Muscle of back (tissue), 3 donors: ENCODE measurements at regions not wholly inside any gene's neighbourhood (a gene's known extent, or its start where the extent isn't known, plus 50 kb on each side); places are given as distances from the start of the nearest gene placed in this dataset.
A peak's percentile ranks its signal among the peaks of the same experiment; 100 is the strongest.

Experiments
- DNase-seq, 3 donors: peaks; one replicate each; pipeline versions ENCODE4 v3.0.0 to v3.0.0-alpha.2; 2013

DNA sequence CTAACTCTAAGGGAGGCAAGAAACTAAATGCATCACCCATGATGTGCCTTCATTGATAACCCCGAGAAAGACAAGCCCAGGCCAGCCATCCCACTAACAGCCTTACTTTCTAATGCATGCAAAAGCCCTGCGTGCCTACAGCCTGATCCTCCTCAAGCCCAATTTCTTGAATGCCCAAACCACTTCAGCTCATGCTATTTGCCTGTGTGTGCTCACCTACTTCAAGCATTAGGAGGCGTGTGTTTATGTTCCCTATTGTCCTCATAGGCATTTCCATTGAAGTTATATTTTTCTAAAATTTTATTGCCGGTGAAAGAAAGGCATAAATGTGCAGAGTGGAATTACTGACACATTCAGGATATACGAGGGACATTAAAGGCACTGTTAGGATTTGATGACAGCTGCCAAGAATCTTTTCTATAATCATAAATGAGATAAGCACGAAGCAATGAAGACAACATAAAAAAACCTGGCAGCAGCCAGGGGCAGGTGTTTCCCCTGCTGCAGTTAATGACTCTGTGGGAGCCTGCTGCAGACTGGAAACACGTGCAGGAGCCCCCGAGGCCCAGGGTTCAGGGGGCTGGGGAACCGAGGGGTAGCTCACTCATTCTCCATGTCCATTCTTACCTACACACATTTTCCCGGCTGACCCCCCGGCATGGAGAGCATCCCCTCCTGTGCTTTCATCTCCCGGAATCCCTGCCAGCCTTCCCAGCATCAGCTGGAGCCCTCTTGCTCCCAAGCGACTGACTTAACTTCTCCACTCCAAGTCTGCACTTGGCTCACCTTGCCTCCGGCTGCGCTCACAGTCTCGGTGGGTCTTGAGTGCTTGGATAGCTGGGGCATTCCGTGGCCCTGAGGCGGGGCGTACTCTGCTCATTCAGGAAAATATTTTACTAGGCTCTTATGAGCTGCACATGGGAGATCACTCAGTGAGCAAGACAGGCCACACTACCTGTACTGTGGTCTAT, 292.3 kb upstream of the SIX2 start:
- peak in 2 of 3 donors; percentile 40 to 60 for DNase-seq

DNA sequence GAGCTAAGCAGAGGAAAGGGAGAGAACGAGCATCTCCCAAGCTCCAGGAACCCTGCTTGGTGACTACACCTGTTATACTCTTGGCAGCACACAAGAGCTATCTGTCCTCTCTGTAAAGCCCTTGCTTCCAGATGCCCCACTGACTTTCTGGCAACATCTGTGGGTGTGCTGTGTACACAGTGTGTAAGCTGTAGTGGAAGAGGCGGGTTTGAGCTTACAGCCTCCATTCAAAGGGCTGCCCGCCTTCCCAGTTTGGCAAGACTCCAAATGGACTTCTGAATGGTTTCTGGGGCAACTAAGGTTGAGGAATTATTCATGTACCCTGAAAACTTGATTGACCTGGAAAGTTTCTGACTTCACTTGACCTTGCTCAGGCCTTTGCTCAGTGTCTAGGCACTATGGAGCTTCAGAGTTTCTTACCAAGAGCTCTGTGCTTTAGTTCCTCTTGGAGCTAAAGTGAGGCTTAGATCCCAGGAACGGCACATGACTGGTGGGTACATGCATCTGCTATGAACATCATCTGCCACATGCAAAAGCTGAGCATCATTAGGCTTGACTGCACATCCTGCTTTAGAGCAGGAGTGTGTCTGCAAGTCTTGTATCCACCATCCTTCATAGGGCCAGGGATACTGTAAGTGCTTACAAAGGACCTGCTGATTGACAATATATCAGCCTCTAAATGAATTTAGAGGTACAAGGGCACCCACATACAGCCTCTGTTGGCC, 290.9 kb upstream of the SIX2 start:
- DNase-seq: no peak

DNA sequence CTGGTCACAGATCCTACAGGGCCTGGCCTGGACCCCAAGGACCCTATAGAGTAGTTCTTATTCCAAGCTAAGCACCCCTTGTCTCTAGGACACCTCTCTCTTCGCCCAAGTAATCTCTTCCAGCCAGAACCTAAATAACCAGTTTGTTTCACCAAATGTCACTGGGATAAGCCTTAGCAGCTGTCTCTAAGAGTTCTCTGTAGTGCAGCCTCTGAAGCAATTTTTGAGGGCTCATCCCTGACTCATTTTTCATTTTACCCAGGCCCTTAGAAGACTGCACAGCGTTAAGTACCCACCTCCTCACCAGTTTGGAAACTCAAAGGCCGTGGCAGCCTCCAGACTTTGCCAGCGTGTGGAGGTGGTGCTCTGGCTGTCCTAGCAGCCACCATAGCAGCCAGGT, 290.1 kb upstream of the SIX2 start:
- DNase-seq: no peak

GRCh38 chr2:45293182-45293581, 283.9 kb upstream of the SIX2 start:
- DNase-seq: no peak

DNA sequence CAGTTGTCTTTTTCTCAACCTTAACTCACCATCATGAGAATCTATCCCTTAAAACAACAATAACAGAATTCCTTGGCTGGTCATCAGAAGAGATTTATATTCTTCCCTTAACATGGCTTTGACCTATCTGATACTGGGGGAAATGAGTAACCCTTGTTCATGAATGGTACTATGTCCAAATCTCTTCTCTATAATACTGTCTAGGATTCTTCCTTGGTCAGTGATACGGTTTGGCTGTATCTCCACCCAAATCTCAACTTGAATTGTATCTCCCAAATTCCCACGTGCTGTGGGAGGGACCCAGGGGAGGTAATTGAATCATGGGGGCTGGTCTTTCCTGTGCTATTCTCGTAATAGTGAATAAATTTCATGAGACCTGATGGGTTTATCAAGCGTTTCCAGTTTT, 282.0 kb upstream of the SIX2 start:
- DNase-seq: no peak

DNA sequence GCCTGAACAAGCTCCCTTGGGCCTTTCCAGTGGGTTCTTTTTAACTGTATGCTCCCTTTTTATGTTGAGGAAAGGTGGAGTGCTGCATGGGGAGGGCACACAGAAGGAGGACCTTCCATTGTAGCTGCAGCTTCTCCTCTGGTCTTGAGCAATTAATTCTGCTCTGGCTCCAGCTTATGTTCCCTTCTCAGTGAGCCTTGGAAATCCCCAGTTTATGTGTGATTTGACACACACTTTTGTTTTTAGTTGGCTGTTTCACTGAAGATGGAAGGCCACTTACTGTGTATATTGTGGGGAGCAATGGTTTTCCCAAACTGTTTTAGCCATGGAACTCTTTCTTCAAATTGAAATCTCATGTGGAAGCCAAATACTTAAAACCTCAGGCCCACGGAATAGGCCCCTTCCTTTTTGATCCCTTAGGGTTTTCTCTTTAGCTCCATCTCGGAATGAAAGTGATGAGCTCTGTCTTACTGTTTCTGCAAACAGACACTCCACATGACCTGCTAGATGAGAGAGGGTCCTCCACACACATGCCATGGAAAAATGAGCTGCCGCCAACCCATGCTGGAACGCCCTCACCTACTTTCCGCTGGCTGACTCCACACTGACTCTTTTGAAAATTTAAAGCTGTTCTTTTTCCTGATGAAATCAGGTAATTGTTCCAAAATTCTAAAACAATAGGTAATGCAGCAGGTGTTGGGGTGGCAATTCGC, 280.9 kb upstream of the SIX2 start:
- no peak for DNase-seq

- peak in 1 of 3 donors; percentile 42 for DNase-seq
Measured at GRCh38 chr2:45288532-45289417, 279.5 kb upstream of the SIX2 start.

DNA sequence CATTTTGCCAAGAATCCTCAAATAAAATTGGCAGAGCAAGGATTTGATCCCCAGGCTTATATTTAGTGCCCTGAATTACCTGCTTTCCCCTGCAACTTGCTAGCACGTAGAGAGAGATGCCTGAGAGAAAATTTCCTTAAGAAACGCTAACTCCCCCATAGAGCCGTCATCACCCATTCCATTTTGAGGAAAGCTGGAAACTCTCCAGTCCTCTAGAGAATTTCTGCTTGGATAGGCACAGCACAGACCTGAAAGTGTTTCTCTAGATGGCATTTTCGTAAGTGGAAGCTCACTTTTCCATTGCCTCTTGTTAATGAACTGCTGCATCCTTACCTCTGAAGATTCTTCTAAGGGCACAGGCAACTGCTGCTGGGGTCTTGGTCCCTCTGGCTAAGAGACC, 277.8 kb upstream of the SIX2 start:
- DNase-seq: no peak

DNA sequence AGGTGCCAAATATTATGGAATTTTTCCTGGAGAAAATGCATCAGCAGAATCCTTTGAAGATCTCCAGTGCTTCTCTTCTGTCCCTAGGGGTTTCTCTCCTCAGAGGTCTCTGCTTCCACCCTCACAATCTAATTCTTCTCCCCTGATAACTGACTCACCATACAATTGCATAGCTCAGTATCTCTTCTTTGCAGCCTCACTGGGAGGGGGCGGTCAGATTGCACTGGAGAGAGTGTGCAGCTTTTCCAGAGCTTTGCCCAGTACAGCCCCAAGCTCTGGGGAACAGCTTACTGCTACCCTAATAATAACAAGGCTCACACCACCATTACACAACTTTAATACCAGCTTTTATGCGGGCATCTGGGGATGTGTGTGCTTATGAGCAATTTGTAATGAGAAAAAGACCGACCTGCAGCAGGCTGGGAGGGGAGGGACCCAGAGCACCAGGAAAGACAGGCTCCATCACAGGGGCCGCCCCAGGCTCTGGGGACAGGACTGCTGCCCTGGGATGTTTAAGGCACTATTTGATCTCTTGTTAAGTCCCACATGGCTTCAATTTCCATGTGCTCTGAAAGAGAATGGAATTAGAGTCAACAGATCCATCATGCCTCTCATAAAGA, 276.6 kb upstream of the SIX2 start:
- DNase-seq: no peak

DNA sequence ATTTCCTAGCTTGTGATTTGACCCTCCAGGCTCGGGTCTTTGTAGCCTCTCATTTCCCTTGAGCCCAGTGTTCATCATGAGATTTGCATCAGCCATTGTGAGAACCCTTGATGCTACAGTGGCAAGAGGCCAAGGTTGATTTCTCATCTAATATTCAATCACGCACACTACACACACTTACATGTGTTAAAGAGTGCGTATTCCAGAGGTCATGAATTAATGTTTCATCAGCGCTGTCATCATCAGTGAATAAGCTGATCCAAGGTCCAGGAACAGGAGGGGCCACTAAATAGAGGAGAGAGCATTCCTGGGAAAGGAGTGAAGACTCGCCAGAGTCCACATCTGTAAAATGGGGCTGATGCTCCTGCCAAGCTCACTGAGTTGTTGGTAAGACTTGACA, 276.1 kb upstream of the SIX2 start:
- DNase-seq: peak in 2 of 3 donors; percentile 38 to 42

GRCh38 chr2:45284621-45284995, 275.4 kb upstream of the SIX2 start:
- DNase-seq: no peak

GRCh38 chr2:45283764-45284620, 274.7 kb upstream of the SIX2 start:
- DNase-seq: peak in 1 of 3 donors; percentile 48

DNA sequence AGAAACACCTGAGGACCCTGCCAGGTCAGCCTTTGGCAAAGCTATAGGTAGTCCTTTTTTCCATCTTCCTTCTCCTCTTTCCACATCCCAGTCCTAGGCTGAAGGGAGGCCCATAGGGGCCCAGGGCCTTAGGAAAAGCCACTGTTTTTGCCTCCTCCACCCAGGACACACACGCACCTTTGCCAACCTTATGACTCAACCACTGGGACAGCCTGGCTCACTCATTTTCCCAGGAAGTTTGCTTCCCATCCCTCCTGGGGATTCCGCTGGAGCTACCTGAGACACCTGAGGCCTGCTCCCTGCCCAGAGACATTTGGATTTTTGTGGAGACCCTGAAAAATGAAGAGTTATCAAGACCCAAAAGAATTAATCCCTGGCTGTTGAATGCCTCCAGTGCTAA, 273.4 kb upstream of the SIX2 start:
- DNase-seq: no peak

- no peak for DNase-seq
Measured at GRCh38 chr2:45281311-45281710, 272.1 kb upstream of the SIX2 start.

GRCh38 chr2:45280794-45281193, 271.5 kb upstream of the SIX2 start:
- no peak for DNase-seq

DNA sequence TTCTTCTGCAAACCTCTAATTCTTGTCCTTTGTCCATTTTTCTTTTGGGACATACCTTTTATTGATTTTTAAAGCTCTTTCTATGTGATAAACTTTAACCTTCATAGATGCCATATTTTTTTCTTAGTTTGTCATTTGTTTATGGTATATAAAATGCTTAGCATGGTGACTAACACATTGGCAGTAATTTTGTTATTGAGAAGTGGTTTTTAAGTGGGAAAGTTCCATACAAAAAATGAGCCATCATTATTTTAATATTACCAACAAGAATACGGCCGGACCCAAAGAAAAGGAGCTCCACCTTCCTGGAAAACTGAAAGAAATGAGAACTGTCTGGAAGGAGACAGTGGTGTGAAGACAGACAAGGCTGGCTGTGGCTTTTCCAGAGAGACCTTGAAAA, 270.1 kb upstream of the SIX2 start:
- no peak for DNase-seq

DNA sequence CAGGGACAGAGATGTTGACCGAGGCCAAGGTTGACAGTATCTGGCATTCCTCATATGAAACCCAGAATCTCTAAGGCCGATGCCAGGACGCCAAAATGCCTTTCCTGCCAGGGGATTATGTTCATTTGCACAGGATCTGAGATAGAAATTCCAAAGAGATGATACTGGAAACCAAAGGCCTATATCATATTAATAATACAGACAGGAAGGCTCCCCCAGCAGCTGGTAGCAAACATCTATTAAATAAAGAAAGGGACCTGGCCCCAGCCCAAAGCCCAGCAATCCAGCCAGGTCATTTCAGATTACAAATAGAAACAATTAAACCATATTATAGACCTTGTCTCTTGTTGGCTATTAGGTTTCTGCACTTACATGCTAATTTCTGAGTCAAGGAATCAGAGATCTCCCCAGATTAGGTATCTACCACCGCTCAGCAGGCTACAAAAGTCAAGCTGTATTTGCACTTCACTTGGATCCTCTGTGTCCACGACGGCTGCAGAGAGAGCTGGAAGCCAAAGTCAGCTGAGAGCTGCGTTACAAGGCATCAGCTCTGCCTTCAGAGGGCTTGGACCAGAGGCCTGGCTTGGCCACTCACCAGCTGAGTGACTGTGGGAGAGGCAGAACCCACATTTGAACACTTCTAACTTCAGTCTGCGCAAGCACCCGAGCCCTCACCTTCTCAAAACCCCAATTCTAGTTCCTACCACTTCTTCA, 269.3 kb upstream of the SIX2 start:
- DNase-seq: peak in 1 of 3 donors; percentile 57

DNA sequence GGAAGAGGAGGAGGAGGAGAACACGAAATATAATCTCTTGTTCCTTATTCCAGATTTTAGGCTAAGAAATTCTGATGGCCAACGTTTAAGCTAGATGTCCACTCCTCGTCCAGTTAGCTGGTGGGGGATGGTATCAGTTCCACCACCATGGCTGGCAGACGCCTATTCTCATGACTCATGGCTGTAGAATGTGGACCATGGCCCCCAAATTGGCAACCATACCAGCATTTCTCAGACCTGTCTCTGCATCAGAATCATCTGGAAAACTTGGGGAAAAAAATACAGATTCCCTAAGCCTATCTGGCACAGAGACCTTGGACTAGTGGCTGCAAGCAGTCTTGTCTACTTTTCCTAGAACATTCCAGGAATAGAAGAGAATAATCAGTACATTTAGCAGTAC, 267.7 kb upstream of the SIX2 start:
- DNase-seq: no peak

DNA sequence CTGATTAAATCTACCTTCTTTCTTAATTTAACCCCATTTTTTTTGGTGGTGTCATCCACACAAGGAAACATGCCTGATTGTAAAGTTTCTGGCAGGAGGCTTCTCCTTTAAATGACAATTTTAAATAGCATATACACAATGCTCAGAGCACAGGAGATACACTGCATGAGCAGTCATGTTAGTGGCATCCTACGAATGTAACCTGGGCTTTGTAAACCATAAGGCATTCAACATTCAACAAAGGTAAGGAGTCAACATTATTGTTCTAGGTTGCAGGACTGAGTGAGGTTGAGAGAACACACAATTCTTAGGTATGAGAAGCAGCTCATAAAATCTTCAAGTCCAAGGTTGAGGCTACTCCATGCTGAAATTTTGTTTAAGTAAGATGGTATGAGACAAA, 266.6 kb upstream of the SIX2 start:
- DNase-seq: no peak
